Ascending aorta (tissue), 2 donors: ENCODE measurements at regions not wholly inside any gene's neighbourhood (a gene's known extent, or its start where the extent isn't known, plus 50 kb on each side); places are given as distances from the start of the nearest gene placed in this dataset.

ENCODE experiments used
- DNase-seq, 2 donors: peaks; one replicate each; pipeline ENCODE4 v3.0.0-alpha.2; 2019; ENCODE audit warnings: low spot score in 2 of 2
- H3K27ac ChIP-seq, 2 donors: fragments of 200-600 bp; sonication (generic); one replicate each; pipeline ENCODE4 v1.5.1; 2016 to 2017; ENCODE audit warnings: mild to moderate bottlenecking in 1 of 2
- H3K27me3 ChIP-seq: fragments of 200-600 bp; sonication (generic); one replicate; pipeline ENCODE4 v1.5.1; 2017
- H3K36me3 ChIP-seq, 2 donors: fragments of 200-600 bp; sonication (generic); one replicate each; pipeline ENCODE4 v1.5.1; 2016
- H3K4me1 ChIP-seq, 2 donors: fragments of 200-600 bp; sonication (generic); one replicate each; pipeline ENCODE4 v1.5.1; 2016 to 2017; ENCODE audit warnings: mild to moderate bottlenecking in 1 of 2
- H3K4me3 ChIP-seq, 2 donors: fragments of 200-600 bp; sonication (generic); one replicate each; pipeline ENCODE4 v1.5.1; 2016 to 2017; ENCODE audit warnings: mild to moderate bottlenecking in 1 of 2
- H3K9me3 ChIP-seq, 2 donors: fragments of 200-600 bp; sonication (generic); one replicate each; pipeline ENCODE4 v1.5.1; 2016
- intact Hi-C: fragments of 100-400 bp; cut with DNase I; formaldehyde crosslinking; loops from one replicate; pipeline ENCODE4 v1.15.1; 2023
- TF ChIP-seq, protein P1 (sequence below), 3 experiments: fragments of 200-600 bp in 2 of 3; fragments of 450-650 bp in 1 of 3; sonication (generic) in 2 of 3; IDR thresholded peaks; one replicate each; pipeline ENCODE4 v1.5.1; 2016 to 2019; ENCODE audit warnings: antibody characterized with exemption in 3 of 3, mild to moderate bottlenecking in 1 of 3, moderate library complexity in 1 of 3

DNA sequence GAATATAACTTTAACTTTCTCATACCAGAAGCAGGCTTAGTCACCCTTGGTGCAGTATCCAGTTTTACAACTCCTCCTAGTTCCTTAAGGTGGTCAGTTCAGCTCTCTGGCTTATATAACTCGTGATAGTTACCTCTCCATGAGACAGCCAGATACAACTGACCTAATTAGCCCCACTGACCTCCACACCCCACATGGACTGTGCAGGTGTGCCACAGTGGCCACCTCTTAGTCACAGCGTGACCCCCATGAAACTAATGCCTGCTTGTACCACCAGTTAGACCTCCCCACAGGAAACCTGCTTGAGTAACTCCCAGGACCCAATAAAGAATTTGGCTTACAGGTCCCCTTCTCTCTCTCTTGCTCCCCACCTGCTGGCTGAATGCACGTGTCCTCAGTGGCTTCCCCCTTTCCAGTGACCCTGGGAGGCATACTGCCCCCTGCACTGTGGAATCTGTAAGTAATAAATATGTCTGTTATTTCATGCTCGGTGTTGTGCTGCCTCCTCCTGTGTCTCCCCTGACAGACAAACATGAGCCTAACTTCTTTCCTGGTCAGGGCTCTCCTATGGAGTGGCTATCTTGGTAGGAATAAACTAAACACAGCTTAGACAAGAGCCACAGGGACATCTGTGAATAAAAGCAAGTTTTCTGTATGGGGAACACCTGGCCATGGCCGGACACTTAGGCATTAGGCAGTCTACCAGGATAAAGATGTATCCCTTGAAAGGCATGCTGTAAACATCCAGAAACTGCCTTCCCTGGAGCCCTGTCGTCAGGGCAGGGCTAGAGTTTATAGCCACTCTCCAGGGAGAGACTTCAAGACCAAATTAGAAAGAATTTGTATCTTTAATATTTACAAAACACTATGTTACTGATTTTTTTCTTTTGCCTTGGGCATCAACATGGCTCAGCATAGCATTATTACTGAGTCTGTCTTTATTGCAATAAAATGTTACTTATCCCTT is 209.7 kb upstream of the BOD1L1 start:
- Histone ChIP-seq H3K4me1 (no peaks in the 10 kb centered on the region), H3K36me3 (no peaks in the 10 kb centered on the region), H3K27me3 (no peaks in the 10 kb centered on the region), H3K4me3 (no peak overlapping the region), H3K27ac (no peak overlapping the region), H3K9me3 (no peaks in the 10 kb centered on the region)
- intact Hi-C loops, result no loop called here
- no peak for DNase-seq
- TF ChIP-seq, protein P1, sequence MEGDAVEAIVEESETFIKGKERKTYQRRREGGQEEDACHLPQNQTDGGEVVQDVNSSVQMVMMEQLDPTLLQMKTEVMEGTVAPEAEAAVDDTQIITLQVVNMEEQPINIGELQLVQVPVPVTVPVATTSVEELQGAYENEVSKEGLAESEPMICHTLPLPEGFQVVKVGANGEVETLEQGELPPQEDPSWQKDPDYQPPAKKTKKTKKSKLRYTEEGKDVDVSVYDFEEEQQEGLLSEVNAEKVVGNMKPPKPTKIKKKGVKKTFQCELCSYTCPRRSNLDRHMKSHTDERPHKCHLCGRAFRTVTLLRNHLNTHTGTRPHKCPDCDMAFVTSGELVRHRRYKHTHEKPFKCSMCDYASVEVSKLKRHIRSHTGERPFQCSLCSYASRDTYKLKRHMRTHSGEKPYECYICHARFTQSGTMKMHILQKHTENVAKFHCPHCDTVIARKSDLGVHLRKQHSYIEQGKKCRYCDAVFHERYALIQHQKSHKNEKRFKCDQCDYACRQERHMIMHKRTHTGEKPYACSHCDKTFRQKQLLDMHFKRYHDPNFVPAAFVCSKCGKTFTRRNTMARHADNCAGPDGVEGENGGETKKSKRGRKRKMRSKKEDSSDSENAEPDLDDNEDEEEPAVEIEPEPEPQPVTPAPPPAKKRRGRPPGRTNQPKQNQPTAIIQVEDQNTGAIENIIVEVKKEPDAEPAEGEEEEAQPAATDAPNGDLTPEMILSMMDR (IDR thresholded peaks at IDR 0.05), result no peak

DNA sequence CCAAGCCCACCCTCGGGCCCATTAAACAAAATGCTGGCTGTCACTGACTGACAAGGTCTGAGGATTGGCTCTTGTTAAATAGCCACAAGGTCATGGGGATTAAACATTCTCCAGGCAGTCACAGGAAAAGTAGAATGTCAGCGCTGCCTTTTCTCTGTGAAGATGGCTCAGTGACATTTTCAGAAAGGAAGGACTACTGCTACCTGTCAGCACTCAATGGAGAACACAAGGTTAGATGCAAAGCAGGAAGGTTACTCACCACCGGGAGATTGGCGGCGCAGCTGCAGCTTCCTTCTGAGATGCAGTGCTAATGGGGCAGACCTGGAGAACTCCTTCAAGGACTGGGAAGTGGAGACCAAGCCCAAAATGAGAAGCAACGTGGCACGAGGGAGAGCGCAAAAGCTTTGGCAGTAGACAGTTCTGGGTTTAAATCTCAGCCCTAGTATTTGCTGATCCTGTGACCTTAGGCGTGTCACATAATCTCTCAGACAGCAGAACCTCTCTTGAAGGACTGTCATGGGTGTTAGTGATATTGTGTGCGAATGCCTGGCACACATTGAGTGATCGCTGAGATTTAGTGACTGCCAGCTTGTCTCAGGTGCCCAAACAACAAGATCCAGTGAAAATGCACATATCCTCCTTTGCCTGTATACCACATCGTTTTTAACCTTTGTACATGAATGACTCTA is 213.1 kb upstream of the BOD1L1 start:
- Histone ChIP-seq H3K27me3 (no peaks in the 10 kb centered on the region), H3K36me3 (no peaks in the 10 kb centered on the region), H3K9me3 (no peaks in the 10 kb centered on the region), H3K4me3 (no peak overlapping the region), H3K27ac (no peak overlapping the region), H3K4me1 (no peaks in the 10 kb centered on the region)
- DNase-seq, result no peak
- intact Hi-C loops, result no loop called here
- TF ChIP-seq, protein P1 (IDR thresholded peaks at IDR 0.05), result no peak

DNA sequence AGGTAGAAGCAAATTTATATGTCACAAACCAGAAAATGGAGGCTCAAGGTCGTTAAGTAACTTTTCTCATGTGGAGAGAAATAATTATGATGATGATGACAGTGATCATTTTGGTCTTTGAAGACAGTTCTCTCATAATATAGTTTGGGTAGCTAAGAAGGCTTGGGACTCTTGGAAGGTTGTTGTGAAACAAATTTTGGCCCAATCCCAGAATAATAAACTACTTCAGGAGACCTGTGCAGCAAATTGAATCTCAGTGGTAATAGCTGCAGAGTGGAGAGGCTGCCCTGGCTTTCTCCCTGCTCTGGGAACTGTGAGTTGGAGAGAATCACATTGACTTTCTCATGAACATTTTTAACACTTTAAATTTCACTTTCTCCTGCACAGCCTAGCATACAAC is 217.2 kb upstream of the BOD1L1 start:
- Histone ChIP-seq H3K27me3 (no peaks in the 10 kb centered on the region), H3K9me3 (no peaks in the 10 kb centered on the region), H3K4me1 (no peaks in the 10 kb centered on the region), H3K4me3 (no peak overlapping the region), H3K36me3 (no peaks in the 10 kb centered on the region), H3K27ac (no peak overlapping the region)
- TF ChIP-seq, protein P1 (IDR thresholded peaks at IDR 0.05), result no peak
- intact Hi-C loops, result no loop called here
- DNase-seq, result no peak

DNA sequence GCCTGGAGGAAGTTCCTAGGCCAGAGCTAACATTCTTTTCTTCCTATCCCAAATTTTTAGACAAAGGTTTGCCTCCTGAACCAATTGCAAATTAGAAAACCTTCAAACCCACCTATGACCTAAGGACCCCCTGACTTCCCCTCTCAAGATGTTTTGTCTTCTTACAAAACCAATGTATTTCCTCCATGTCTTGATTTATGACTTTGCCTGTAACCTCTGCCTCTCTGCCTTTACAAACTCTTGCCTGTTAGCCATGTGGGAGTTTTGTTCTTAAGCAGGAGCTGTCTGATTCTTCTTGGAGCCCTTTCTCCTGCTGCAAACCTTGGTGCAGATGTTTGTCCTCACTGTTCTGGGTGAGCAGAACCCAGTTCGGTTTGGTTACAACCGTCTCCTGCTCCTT is 222.3 kb upstream of the BOD1L1 start:
- intact Hi-C loops, result no loop called here
- TF ChIP-seq, protein P1 (IDR thresholded peaks at IDR 0.05), result no peak
- no peaks in the 10 kb centered on the region for H3K9me3 ChIP-seq
- no peak overlapping the region for H3K4me3 ChIP-seq
- no peaks in the 10 kb centered on the region for H3K27me3 ChIP-seq
- H3K4me1 ChIP-seq, result no peaks in the 10 kb centered on the region
- no peaks in the 10 kb centered on the region for H3K36me3 ChIP-seq
- H3K27ac ChIP-seq, result no peak overlapping the region
- DNase-seq, result no peak

DNA sequence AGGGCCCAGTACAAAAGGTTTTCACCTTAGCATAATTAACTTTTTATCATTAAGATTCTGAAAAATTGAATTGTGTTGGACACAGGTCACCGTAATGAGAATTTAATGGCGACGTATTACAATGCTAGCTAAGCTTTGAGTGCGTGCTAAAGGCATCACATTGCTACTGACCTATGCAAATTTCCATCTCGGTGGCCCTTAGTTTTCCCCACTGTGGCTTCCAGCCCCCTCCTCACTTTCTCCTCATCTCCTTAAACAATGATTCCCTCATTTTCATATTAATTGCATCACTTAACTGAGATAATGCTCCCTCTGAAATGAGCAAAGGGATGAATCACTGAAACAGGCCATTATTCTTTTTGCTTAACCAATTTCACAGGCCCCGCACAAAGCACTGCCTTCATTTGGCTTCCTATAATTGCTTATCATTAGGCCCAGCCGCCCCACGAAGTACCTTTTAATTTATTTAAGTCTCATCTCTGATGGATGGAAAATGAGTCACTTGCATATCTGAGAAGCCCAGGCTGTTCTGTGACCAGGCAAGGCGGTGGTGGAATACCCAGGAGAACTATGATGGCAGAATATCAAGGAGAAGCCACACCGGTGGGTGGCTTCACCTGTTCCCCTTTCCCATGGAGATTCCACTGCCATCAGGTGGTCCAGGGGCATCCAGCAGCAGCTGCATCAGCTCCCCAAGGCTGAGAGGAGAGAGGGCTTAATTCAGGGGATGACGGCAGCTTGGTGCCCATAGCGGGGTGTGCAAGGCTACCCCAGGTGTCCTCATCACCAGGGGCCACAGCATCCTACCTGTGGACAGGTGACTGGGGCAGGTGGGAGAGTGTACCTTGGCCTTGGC is 223.8 kb upstream of the BOD1L1 start:
- TF ChIP-seq, protein P1 (IDR thresholded peaks at IDR 0.05), result no peak
- intact Hi-C loops, result no loop called here
- DNase-seq, result no peak
- no peaks in the 10 kb centered on the region for H3K4me1 ChIP-seq
- no peak overlapping the region for H3K27ac ChIP-seq
- no peaks in the 10 kb centered on the region for H3K27me3 ChIP-seq
- no peaks in the 10 kb centered on the region for H3K9me3 ChIP-seq
- no peaks in the 10 kb centered on the region for H3K36me3 ChIP-seq
- no peak overlapping the region for H3K4me3 ChIP-seq
